ENCODE measurements at regions not wholly inside any gene's neighbourhood (a gene's known extent, or its start where the extent isn't known, plus 50 kb on each side); places are given as distances from the start of the nearest gene placed in this dataset.

GRCh38 chr5:77847814-77848290 lies 71.7 kb upstream of the TBCA start (continued):
- TF ChIP-seq BRD9 (IDR thresholded peaks at IDR 0.05; ENCODE audit: low read depth, partially characterized antibody), result no peak

GRCh38 chr5:77847129-77847460 lies 71.0 kb upstream of the TBCA start:
- intact Hi-C loops (cut with micrococcal nuclease), result no loop called here
- no peak for TF ChIP-seq SOX6 (IDR thresholded peaks at IDR 0.05)
- no peak for TF ChIP-seq CAMTA2 (CRISPR knock-in tag; conservative IDR thresholded peaks at IDR 0.05)
- TF ChIP-seq MAZ (CRISPR knock-in tag; conservative IDR thresholded peaks at IDR 0.05 in 1 of 2, IDR thresholded peaks at IDR 0.05 in 1 of 2), result no peak
- TF ChIP-seq DPF2 (IDR thresholded peaks at IDR 0.05), result no peak
- no peak for TF ChIP-seq POLR2AphosphoS5 (IDR thresholded peaks at IDR 0.05; ENCODE audit: control insufficient read depth, insufficient read depth, low read depth, low read length)
- no peak for TF ChIP-seq PRDM10 (IDR thresholded peaks at IDR 0.05; ENCODE audit: partially characterized antibody)
- TF ChIP-seq ZNF584 (CRISPR knock-in tag; IDR thresholded peaks at IDR 0.05; ENCODE audit: low read depth), result no peak
- TF ChIP-seq HMBOX1 (IDR thresholded peaks at IDR 0.05), result no peak
- TF ChIP-seq ZNF395 (CRISPR knock-in tag; IDR thresholded peaks at IDR 0.05), result no peak
- no peak for TF ChIP-seq CGGBP1 (CRISPR knock-in tag; IDR thresholded peaks at IDR 0.05)
- no peak for TF ChIP-seq WHSC1 (IDR thresholded peaks at IDR 0.05; ENCODE audit: low read length)

More at GRCh38 chr5:77847129-77847460, 71.0 kb upstream of the TBCA start:
- H3K4me3 ChIP-seq, result no peak overlapping the region
- in situ Hi-C loops (cut with MboI), result no loop called here
- ChIA-PET POLR2A (interaction anchor here (0.6 kb wide), 1 partner anchor 74 kb away, joined by 4 read pairs; no protein-coding TSS in a partner anchor), CTCF (ENCODE audit: low intra/inter-chr PET ratio) (no interaction called here)
- FAIRE-seq (no peak), DNase-seq (ENCODE audit: extremely low read depth in 1 of 4, low spot score in 3 of 4) (no peak), ATAC-seq (no peak; the same call in 2 of the 3 replicates)
- no peaks in the 10 kb centered on the region for H3K36me3 ChIP-seq (ENCODE audit: control insufficient read depth, insufficient read depth, low read length)
- H3K9me3 ChIP-seq (replicated peaks; ENCODE audit: control insufficient read depth, insufficient read depth, low read depth, low read length), result no peaks in the 10 kb centered on the region
- H3K4me2 ChIP-seq (ENCODE audit: insufficient read depth, low read length), result no peak overlapping the region
- H3K4me1 ChIP-seq (replicated peaks in 1 of 2; ENCODE audit: control insufficient read depth in 2 of 2, insufficient read depth in 2 of 2, low read length in 2 of 2), result peaks cover 0 to 25% of the 10 kb centered on the region in 2 experiments; a peak in 1 of 5 replicates
- no peaks in the 10 kb centered on the region for H4K20me1 ChIP-seq (replicated peaks; ENCODE audit: control insufficient read depth, insufficient read depth, low read length)
- no peak overlapping the region for H2AFZ ChIP-seq (ENCODE audit: low read depth, low read length)
- no peaks in the 10 kb centered on the region for H3K79me2 ChIP-seq (ENCODE audit: control insufficient read depth, insufficient read depth, low read length)
- 24% methylated on average over 8 of the region's 9 CpGs for WGBS (ENCODE audit: insufficient coverage, low coverage, missing lambda C conversion rate)
- no peaks in the 10 kb centered on the region for H3K9me1 ChIP-seq (ENCODE audit: control insufficient read depth, insufficient read depth, low read length)
- H3K27ac ChIP-seq (ENCODE audit: extremely low read depth, low read depth, low read length), result no peak overlapping the region
- peaks cover 48 to 62% of the 10 kb centered on the region in 2 experiments for H3K27me3 ChIP-seq (ENCODE audit: control insufficient read depth in 2 of 2, insufficient read depth in 2 of 2, low read length in 2 of 2)
- no peak overlapping the region for H3K9ac ChIP-seq (ENCODE audit: insufficient read depth in 1 of 2, low read depth in 2 of 2, low read length in 2 of 2)
- no TSS peak for BruUV-seq (replicated peaks)
